Left colon (tissue), 2 donors: ENCODE measurements at regions not wholly inside any gene's neighbourhood (a gene's known extent, or its start where the extent isn't known, plus 50 kb on each side); places are given as distances from the start of the nearest gene placed in this dataset.
"Not testable (repeated sequence)": the region's sequence is repeated elsewhere in the genome, so short reads cannot be mapped to it uniquely, and the experiment has no call there.

ENCODE experiments used
- ATAC-seq: fragments of 200-7000 bp; cut with Tn5 transposase; one replicate; pipeline ENCODE4 v1.9.1; 2020; ENCODE audit warnings: mild to moderate bottlenecking, moderate library complexity
- DNase-seq, 2 donors: peaks; one replicate each; pipeline ENCODE4 v3.0.0-alpha.2; 2020
- intact Hi-C, 2 donors: fragments of 100-400 bp; cut with DNase I in 1 of 2; cut with micrococcal nuclease in 1 of 2; formaldehyde crosslinking; loops; one replicate each; pipeline versions ENCODE4 v1.11.2 to v1.14.0; 2022; cut with DNase I, micrococcal nuclease
- donor health status: DM: no; HTN: no; CAD: no.
- donor health status: DM: yes; HTN: yes; CAD: no.

- DNase-seq = no peak
- no peak for ATAC-seq
- intact Hi-C loops = no loop called here
Observed at GRCh38 chr10:76631036-76631670, 1006.5 kb downstream of the KCNMA1 start.

GRCh38 chr10:76628801-76629200 is 1008.8 kb downstream of the KCNMA1 start:
- intact Hi-C loops = no loop called here
- DNase-seq (no peak), ATAC-seq (no peak)

- DNase-seq (no peak), ATAC-seq (no peak)
- intact Hi-C loops = no loop called here
Observed at GRCh38 chr10:76626386-76626785, 1011.2 kb downstream of the KCNMA1 start.

- intact Hi-C loops = no loop called here
- DNase-seq (no peak), ATAC-seq (no peak)
Observed at GRCh38 chr10:76624470-76624869, 1013.1 kb downstream of the KCNMA1 start.

- DNase-seq = no peak
- intact Hi-C loops = no loop called here
- no peak for ATAC-seq
Observed at GRCh38 chr10:76621886-76622620, 1015.6 kb downstream of the KCNMA1 start.

- no peak for ATAC-seq
- intact Hi-C loops = no loop called here
- no peak for DNase-seq
Observed at GRCh38 chr10:76618641-76619040, 1019.0 kb downstream of the KCNMA1 start.

GRCh38 chr10:76618171-76618570 is 1019.4 kb downstream of the KCNMA1 start:
- intact Hi-C loops = no loop called here
- ATAC-seq = no peak
- no peak for DNase-seq

GRCh38 chr10:76616666-76617065 is 1020.9 kb downstream of the KCNMA1 start:
- DNase-seq, intact Hi-C loops, ATAC-seq: not testable (repeated sequence)

GRCh38 chr10:76615049-76615448 is 1022.6 kb downstream of the KCNMA1 start:
- ATAC-seq (no peak), DNase-seq (no peak)
- intact Hi-C loops = no loop called here
